Right lobe of liver (tissue), 6 donors: ENCODE measurements at regions not wholly inside any gene's neighbourhood (a gene's known extent, or its start where the extent isn't known, plus 50 kb on each side); places are given as distances from the start of the nearest gene placed in this dataset.

Experiments
- ATAC-seq, 4 donors: fragments of 200-7000 bp; cut with Tn5 transposase; one replicate each; pipeline ENCODE4 v1.9.1; 2020; ENCODE audit warnings: mild to moderate bottlenecking in 4 of 4, moderate library complexity in 4 of 4
- DNase-seq, 3 donors: peaks; one replicate each; pipeline ENCODE4 v3.0.0-alpha.2; 2020
- H3K27ac ChIP-seq, 3 donors: fragments of 200-600 bp; one replicate each; pipeline ENCODE4 v1.8.0; 2022
- H3K27me3 ChIP-seq, 2 donors: fragments of 200-600 bp; one replicate each; pipeline ENCODE4 v1.8.0; 2022
- H3K36me3 ChIP-seq, 4 donors: fragments of 200-600 bp; sonication (generic) in 1 of 4; one replicate each; pipeline versions ENCODE4 v1.5.1 to v1.8.0; 2017 to 2022; ENCODE audit warnings: control low read depth in 1 of 4
- H3K4me1 ChIP-seq, 4 donors: fragments of 200-600 bp; sonication (generic) in 1 of 4; one replicate each; pipeline versions ENCODE4 v1.5.1 to v1.8.0; 2017 to 2022; ENCODE audit warnings: control low read depth in 1 of 4
- H3K4me3 ChIP-seq, 3 donors: fragments of 200-600 bp; one replicate each; pipeline ENCODE4 v1.8.0; 2022
- H3K9me3 ChIP-seq, 4 donors: fragments of 200-600 bp; sonication (generic) in 1 of 4; one replicate each; pipeline versions ENCODE4 v1.5.1 to v1.8.0; 2017 to 2022; ENCODE audit warnings: control low read depth in 1 of 4
- CTCF ChIP-seq, 4 donors: fragments of 200-600 bp in 3 of 4; fragments of 450-650 bp in 1 of 4; IDR thresholded peaks; one replicate each; pipeline versions ENCODE4 v1.5.1 to v1.8.0; 2016 to 2022; ENCODE audit warnings: antibody characterized with exemption in 4 of 4, mild to moderate bottlenecking in 2 of 4
- POLR2A ChIP-seq: fragments of 450-650 bp; IDR thresholded peaks from one replicate; pipeline ENCODE4 v1.6.1; 2017; ENCODE audit warnings: antibody characterized with exemption, mild to moderate bottlenecking
- WGBS: methylation state at CpG from one replicate; pipeline ENCODE4 v1.1.6; 2018; ENCODE audit warnings: low coverage, low lambda C conversion rate; ENCODE audit not compliant: insufficient coverage; ENCODE audit errors: missing lambda C conversion rate; 5-methylcytosine and 5-hydroxymethylcytosine counted together
- intact Hi-C, 2 donors: fragments of 100-400 bp; cut with DNase I; formaldehyde crosslinking; loops; one replicate each; pipeline versions ENCODE4 v1.11.2 to v1.14.1; 2022
- donor health status: DM: no; HTN: yes; CAD: no.
- donor health status: DM: no; HTN: no; CAD: no.
- donor health status: DM: no; HTN: no; CAD: no.
- donor health status: DM: no; HTN: yes; CAD: no.
- donor health status: DM: no; HTN: yes; CAD: no.

- Histone ChIP-seq H3K4me3 (no peak overlapping the region), H3K4me1 (no peaks in the 10 kb centered on the region), H3K9me3 (no peaks in the 10 kb centered on the region), H3K27me3 (no peaks in the 10 kb centered on the region), H3K27ac (no peak overlapping the region), H3K36me3 (no peaks in the 10 kb centered on the region)
- WGBS: 41% methylated on average over 6 of the region's 6 CpGs
- TF ChIP-seq CTCF (IDR thresholded peaks at IDR 0.05) (no peak), POLR2A (no peak)
- ATAC-seq (peak in 1 of 4 donors; percentile 25), DNase-seq (no peak)
- intact Hi-C loops: no loop called here
Measured at GRCh38 chr5:112472614-112473013, 53.5 kb upstream of the EPB41L4A start.

GRCh38 chr5:112473989-112474388 is 54.9 kb upstream of the EPB41L4A start:
- no peaks in the 10 kb centered on the region for H3K9me3 ChIP-seq
- DNase-seq (no peak), ATAC-seq (no peak)
- H3K36me3 ChIP-seq: no peaks in the 10 kb centered on the region
- no peak for TF ChIP-seq POLR2A
- no peak for TF ChIP-seq CTCF (IDR thresholded peaks at IDR 0.05)
- no peak overlapping the region for H3K27ac ChIP-seq
- H3K27me3 ChIP-seq: no peaks in the 10 kb centered on the region
- intact Hi-C loops: no loop called here
- WGBS: 33% methylated on average over 5 of the region's 5 CpGs
- H3K4me1 ChIP-seq: no peaks in the 10 kb centered on the region
- H3K4me3 ChIP-seq: no peak overlapping the region

DNA sequence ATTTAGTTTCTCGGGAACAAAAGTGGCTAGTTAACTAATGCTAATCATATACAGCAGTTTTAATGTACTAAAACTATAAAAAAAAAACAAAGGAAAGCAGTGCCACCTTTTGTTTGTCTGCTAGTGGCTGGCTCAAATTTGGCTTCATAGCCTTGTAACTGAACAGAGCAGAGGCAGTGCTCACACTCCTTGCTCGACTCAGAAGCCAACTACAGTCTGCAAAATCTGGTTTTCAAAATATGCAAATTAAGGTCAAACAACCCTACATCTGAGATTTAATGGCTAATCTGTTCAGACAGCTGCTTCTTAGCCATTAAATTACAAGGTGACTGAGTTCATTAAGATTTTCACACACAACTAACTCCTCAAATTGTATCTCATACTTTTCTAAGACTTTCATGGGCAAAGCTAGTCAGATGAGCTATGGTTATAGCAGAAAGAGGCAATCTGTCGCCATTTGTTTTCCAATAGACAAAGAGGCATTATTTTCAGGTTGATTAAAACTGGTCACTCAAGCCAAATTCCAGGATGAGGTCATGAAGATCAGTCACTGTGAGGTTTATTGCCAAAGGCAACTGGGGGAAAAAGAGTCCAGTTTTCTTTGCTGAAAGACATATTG is 56.8 kb upstream of the EPB41L4A start:
- Histone ChIP-seq H3K27ac (no peak overlapping the region), H3K4me1 (no peaks in the 10 kb centered on the region), H3K4me3 (no peak overlapping the region), H3K9me3 (no peaks in the 10 kb centered on the region), H3K27me3 (no peaks in the 10 kb centered on the region), H3K36me3 (no peaks in the 10 kb centered on the region)
- WGBS: 64% methylated on average over 3 of the region's 3 CpGs
- DNase-seq (no peak), ATAC-seq (peak in 1 of 4 donors; percentile 26)
- intact Hi-C loops: no loop called here
- no peak for TF ChIP-seq POLR2A
- no peak for TF ChIP-seq CTCF (IDR thresholded peaks at IDR 0.05)

DNA sequence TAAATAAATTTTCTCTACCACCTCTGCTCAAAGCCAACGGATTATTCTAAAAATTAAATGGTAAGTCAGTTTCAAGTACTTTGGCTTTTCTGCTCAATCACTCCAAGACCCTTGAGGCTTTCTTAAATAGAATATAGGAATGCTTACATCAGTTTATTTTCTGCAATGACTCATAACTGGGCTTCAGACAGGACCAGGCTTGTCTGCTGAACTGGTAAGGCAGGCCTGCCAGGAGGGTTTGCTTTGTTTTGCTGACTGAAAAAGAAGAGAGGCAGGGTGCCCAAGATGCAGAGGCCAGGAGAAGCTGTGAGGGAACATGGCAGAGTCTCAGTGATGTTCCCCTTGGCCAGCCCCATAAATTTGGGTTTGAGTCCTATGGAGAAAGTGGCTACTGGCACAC is 60.3 kb upstream of the EPB41L4A start:
- 57% methylated on average over 1 of the region's 1 CpG for WGBS
- Histone ChIP-seq H3K36me3 (no peaks in the 10 kb centered on the region), H3K4me1 (no peaks in the 10 kb centered on the region), H3K27ac (no peak overlapping the region), H3K9me3 (no peaks in the 10 kb centered on the region), H3K4me3 (no peak overlapping the region), H3K27me3 (no peaks in the 10 kb centered on the region)
- no peak for DNase-seq
- no peak for TF ChIP-seq POLR2A
- TF ChIP-seq CTCF (IDR thresholded peaks at IDR 0.05): no peak
- no peak for ATAC-seq
- intact Hi-C loops: no loop called here

DNA sequence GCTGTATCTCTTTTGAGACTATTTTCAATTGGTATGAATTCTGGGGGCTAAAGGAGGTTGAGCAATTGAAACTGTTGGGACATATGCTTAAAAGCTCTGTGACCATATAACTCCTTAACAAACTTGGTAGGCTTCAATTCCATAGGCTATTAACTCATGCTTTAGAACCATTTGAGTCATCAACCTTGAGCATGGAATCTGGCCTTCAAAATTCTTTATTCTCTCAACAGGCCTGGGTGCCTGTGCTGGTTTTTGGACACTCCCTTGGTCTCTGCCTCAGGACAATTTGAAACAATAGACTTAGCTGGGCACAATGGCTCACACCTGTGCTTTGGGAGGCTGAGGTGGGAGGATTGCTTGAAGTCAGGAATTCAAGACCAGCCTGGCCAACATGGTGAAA is 61.4 kb upstream of the EPB41L4A start:
- Histone ChIP-seq H3K27ac (no peak overlapping the region), H3K36me3 (no peaks in the 10 kb centered on the region), H3K27me3 (no peaks in the 10 kb centered on the region), H3K9me3 (no peaks in the 10 kb centered on the region), H3K4me3 (no peak overlapping the region), H3K4me1 (no peaks in the 10 kb centered on the region)
- intact Hi-C loops: no loop called here
- ATAC-seq (no peak), DNase-seq (no peak)
- TF ChIP-seq CTCF (IDR thresholded peaks at IDR 0.05) (no peak), POLR2A (no peak)
